HG02678 (cell line): ENCODE measurements at regions not wholly inside any gene's neighbourhood (a gene's known extent, or its start where the extent isn't known, plus 50 kb on each side); places are given as distances from the start of the nearest gene placed in this dataset.

Source experiments
- ATAC-seq: cut with Tn5 transposase; IDR thresholded peaks from one replicate; pipeline ENCODE4 v1.9.1; 2021; ENCODE audit warnings: mild to moderate bottlenecking, moderate library complexity; ENCODE audit not compliant: unreplicated experiment

- no peak for ATAC-seq
Observed at GRCh38 chr4:133775881-133776280, 425.7 kb downstream of the PABPC4L start.

- no peak for ATAC-seq
Observed at GRCh38 chr4:133775469-133775868, 426.1 kb downstream of the PABPC4L start.

DNA sequence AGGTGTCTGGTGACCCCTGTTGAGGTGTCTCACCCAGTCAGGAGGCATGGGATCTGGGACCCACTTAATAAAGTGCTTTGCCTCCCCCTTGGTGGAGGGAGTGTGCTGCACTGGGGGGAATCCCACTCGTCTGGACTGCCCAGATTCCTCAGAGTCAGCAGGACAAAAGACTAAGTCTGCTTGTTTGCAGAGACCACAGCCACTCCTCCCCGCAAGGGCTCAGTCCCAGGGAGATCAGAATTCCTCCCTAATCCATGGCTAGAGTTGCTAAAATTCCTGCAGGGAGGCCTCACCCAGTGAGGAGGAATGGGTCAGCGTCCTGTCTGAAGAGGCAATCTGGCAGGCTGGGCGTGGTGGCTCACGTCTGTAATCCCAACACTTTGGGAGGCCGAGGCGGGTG is 442.2 kb downstream of the PABPC4L start:
- no peak for ATAC-seq

DNA sequence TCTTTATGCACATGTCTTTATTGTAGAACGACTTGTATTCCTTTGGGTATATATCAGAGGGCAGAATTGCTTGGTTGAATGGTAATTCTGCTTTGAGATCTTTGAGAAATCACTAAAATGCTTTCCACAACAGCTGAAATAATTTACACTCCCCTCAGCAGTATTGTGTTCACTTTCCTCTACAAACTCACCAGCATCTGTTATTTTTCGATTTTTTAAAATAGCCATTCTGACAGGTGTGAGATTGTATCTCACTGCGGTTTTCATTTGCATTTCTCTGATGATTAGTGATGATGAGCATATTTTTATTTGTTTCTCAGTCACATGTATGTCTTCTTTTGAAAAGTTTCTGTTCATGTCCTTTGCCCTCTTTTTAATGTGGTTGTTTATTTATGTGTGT is 459.8 kb downstream of the PABPC4L start:
- ATAC-seq: no peak

DNA sequence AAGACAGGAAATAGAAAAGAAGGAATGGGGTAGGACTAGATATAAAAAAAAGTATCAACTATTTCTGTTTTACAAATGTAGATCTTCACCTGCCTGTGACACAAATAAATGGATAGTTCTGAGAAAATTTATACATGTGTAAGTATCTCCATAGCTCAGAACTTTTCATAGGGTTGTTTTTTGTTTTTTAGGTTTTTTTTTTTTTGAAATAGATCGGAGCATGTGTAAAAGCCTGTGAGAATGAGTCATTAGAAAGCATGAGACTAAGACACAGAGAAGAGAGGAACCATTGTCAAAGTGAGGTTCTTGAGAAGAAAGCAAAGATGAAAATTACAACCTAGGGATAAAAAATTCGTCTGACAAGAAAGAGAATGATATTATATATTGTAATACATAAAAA is 481.6 kb downstream of the PABPC4L start:
- ATAC-seq: no peak

- no peak for ATAC-seq
Observed at GRCh38 chr4:133719098-133719497, 482.5 kb downstream of the PABPC4L start.

- no peak for ATAC-seq
Observed at GRCh38 chr4:133714211-133714610, 487.4 kb downstream of the PABPC4L start.

DNA sequence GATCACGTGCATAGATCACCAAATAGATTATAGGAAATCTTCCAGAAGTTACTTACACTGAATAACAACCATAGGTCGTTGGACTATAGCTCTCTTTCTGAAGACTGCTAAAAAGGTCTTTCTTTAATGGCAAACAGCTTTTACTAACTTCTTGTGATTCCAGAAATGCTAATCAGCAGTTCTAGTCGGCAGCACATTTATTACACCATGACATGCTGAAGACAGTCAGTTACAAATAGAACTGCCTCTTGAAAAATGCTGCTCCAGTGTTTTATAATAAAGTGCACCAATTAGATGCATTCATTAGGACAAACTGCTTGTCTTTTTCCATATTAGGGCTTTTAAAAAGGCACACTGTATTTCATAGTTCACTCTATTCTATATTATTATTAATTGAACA is 488.2 kb downstream of the PABPC4L start:
- no peak for ATAC-seq

GRCh38 chr4:133711817-133712216 is 489.8 kb downstream of the PABPC4L start:
- ATAC-seq: no peak

DNA sequence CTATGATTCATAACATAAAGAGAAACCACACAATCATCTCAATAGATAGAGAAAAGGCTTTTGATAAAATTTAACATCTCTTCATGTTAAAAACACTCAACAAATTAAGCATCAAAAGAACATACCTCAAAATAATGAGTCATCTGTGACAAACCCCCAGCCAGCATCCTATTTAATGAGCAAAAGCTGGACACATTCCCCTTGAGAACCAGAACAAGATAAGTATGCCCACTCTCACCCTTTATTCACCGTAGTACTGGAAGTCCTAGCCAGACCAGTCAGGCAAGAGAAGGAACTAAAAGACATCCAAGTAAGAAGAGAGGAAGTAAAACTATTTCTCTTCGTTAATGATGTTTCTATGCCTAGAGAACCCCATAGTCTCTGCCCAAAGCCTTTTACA is 507.2 kb downstream of the PABPC4L start:
- ATAC-seq: no peak

DNA sequence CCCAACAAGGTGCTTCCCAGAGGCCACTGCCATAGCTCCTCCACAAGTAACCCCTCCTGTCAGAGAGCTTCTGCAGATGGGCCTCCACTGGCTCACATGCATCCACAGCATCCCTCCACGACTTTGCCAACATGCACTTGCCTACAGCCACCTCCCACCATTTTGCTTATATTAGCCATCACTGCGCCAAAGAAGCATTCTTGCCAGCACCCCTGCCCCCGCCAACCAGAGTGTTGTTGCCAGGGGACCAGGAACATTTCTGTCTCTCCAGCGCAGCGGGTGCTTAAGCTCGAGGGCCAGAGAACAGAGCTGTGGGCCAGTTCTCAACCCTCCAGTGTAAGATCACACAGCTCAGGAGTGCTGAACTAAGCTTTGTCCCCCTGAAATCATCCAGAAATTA is 517.6 kb downstream of the PABPC4L start:
- no peak for ATAC-seq

- ATAC-seq: no peak
Observed at GRCh38 chr4:133668061-133668851, 519.2 kb downstream of the PCDH10 start.

DNA sequence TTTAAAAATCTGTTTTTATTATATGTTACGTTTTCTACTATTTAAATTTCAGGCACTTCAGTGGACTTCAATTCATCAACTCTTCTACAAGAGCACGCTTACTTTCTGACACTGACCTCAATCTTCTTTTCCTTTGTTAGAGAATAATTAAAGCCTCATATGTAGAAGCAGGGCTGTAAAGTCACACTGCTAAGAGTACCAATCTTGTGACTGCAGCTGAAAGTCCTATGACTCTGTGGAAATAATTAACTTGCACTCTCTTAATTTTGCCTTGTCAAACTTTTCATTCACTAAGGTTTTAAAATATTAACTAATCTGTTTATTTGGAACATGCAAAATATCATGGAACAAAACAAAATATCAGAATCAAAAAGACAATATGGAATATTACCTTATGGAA is 498.1 kb downstream of the PCDH10 start:
- ATAC-seq: no peak

- ATAC-seq: no peak
Observed at GRCh38 chr4:133641191-133641590, 492.1 kb downstream of the PCDH10 start.

DNA sequence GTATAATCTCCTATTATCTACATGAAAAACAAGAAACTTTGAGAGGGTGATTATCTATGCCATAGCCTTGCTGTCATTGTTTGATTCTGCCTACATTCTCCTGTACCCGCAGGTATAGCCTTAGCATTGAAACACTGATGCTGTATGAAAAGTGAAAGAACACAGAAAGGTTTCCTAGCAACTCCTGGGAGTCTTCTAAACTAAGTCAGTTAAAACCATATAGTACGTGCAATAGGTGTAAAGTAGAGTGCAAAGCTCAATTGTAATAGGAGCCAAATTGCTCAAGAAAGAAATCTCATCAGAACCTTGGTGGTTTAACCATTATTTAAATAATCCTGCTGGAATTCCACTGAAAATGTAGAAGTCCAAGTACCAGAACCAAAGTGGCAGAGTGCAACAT is 489.7 kb downstream of the PCDH10 start:
- no peak for ATAC-seq

GRCh38 chr4:133637161-133637560 is 488.1 kb downstream of the PCDH10 start:
- no peak for ATAC-seq

- ATAC-seq: no peak
Observed at GRCh38 chr4:133624744-133625143, 475.6 kb downstream of the PCDH10 start.

DNA sequence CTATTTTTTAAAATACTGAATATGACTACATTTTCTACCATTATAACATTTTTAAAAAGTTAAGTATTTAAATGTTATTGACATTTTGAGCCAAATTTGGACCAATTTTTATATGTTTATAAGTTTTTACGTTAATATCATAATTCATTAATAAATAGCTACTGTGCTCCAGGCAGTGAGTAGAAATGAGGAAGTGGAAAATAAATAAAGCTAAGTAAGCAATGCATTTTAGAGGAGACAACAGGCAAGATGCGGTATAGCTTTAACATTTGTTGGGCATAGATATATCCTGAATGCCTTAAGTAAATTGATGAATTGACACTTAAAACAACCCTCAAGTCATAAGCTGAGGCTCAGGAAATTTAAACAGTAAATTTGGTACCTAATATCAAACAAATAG is 474.8 kb downstream of the PCDH10 start:
- ATAC-seq: no peak

DNA sequence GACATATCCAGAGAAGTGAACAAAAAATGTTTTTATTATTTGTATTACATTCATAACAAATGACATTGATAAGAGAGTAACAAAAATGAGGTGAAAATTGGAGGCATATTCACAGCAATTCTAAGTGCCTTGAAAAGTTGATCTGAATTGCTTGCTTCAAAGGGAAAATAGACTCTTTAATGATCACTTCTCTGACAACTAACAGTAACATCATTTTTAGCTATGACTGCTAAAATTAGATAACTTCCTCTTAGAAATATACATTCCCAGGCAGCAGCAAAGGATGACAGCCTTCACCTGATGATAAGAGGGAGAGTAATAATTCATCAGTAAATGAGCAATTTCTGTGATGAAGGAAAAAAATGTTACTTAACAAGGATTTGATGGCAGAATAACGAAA is 472.5 kb downstream of the PCDH10 start:
- no peak for ATAC-seq

DNA sequence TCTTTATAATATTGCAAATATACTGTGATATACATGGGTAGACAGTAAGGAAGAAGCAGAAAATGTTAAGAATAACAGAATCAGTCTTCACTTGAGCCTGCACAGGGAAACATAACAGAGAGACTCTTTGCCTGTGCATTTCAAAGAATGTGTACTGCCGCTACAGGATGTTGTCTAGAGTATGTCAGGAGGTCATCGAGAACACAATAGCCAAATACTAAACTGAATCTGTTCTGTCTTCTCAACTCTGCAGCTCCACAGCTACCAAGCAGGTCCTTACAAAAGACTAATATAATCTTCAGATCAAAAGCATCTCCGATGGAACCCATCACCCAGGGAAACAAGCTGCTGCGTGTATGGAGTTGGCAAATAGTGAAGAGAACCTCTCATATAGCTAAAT is 471.5 kb downstream of the PCDH10 start:
- no peak for ATAC-seq

DNA sequence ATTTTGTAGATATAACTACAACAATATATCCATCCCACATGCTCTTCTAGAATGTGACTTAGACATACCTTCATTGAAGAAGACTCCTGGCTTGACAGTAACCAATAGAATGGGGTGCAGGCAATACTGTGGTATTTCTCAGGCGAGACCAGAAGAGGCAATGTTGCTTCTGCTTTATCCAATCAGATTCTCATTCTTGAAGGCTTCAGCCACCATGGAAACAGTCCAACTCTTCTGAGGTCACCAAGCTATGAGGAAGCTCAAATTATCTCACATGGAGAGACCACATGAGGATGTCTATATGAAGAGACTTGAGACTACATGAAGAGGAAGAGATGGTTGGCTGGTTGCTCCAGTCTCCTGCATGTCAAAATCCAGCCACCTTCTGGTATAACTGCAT is 469.9 kb downstream of the PCDH10 start:
- ATAC-seq: no peak

DNA sequence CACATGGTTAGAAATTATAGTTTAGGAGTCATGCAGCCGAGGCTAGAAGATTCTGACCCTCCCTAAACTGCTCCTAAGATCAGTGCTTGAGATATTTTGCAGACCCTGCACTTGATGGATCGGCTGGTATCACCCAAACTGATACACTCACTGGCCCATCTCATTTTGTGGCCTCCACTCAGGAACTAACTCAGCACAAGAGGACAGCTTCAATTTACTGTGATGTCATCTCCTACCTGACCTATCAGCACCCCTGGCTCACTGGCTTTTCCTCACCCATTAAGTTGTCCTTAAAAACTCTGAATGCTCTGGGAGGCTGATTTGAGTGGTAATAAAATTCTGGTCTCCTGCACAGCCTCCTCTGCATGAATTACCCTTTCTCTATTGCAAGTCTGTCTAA is 450.9 kb downstream of the PCDH10 start:
- no peak for ATAC-seq

DNA sequence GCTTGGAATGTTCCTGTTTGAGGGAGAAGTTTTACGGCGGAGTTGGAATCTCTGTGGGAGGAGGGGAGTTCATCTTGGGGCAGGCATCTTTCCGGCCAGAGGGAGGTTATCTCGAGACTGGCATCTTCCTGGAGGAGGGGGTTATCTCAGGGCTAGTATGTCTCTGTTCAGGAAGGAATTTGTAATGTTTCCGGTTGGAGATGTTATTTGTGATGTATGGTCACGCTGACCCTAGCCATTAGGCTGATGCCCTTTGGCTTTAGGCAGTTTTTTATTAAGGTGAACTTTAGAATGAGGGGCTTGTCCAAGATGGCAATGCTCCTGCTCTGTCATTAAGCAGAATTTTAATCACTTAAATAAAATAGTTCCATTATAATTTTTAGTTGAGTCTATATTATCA is 449.7 kb downstream of the PCDH10 start:
- no peak for ATAC-seq
